MCF 10A (cell line): ENCODE measurements at regions not wholly inside any gene's neighbourhood (a gene's known extent, or its start where the extent isn't known, plus 50 kb on each side); places are given as distances from the start of the nearest gene placed in this dataset.
A peak's percentile ranks its signal among the peaks of the same experiment; 100 is the strongest.

ENCODE experiments used
- BruUV-seq: library from RNA; stranded (reverse); fragments of 400-500 nt; replicated peaks from 2 replicates; lab custom pipeline; 2021; lab: Mats Ljungman, UMichigan
- CTCF ChIA-PET: fragments of 300-600 bp; sonication (Branson Sonifier 250); formaldehyde crosslinking; extraction: SDS; loops from one replicate; lab custom pipeline; 2021; ENCODE audit warnings: antibody characterized with exemption, inconsistent platforms; lab: Yijun Ruan, JAX
- POLR2A ChIA-PET: fragments of 300-600, 350-650 bp; sonication (Branson Sonifier 250); formaldehyde crosslinking; extraction: SDS; loops from one replicate; lab custom pipeline; 2020; ENCODE audit warnings: antibody characterized with exemption, inconsistent platforms; lab: Yijun Ruan, JAX
- DNase-seq: peaks from one replicate; pipeline ENCODE4 v3.0.0-alpha.2; 2018; ENCODE audit not compliant: unreplicated experiment
- H3K27ac Mint-ChIP-seq: one replicate; pipeline ENCODE4 v1.8.0; 2022; ENCODE audit warnings: mild to moderate bottlenecking, low read depth, mixed read lengths; ENCODE audit not compliant: unreplicated experiment
- H3K27me3 Mint-ChIP-seq: one replicate; pipeline ENCODE4 v1.8.0; 2022; ENCODE audit warnings: mixed read lengths; ENCODE audit not compliant: insufficient read depth, unreplicated experiment
- H3K36me3 Mint-ChIP-seq: one replicate; pipeline ENCODE4 v1.8.0; 2022; ENCODE audit warnings: mild to moderate bottlenecking, moderate library complexity, mixed read lengths; ENCODE audit not compliant: insufficient read depth, unreplicated experiment
- H3K4me1 Mint-ChIP-seq: one replicate; pipeline ENCODE4 v1.8.0; 2022; ENCODE audit warnings: mixed read lengths; ENCODE audit not compliant: insufficient read depth, unreplicated experiment
- H3K4me3 Mint-ChIP-seq: one replicate; pipeline ENCODE4 v1.8.0; 2022; ENCODE audit warnings: mild to moderate bottlenecking, moderate library complexity, mixed read lengths; ENCODE audit not compliant: unreplicated experiment
- H3K9me3 Mint-ChIP-seq: one replicate; pipeline ENCODE4 v1.8.0; 2022; ENCODE audit warnings: mixed read lengths; ENCODE audit not compliant: unreplicated experiment
- CTCF ChIP-seq: fragments of 200-600 bp; IDR thresholded peaks from one replicate; pipeline ENCODE4 v1.8.0; 2022; ENCODE audit warnings: antibody characterized with exemption, mild to moderate bottlenecking; ENCODE audit not compliant: unreplicated experiment
- intact Hi-C: fragments of 100-400 bp; cut with micrococcal nuclease; formaldehyde crosslinking; loops from 2 replicates; pipeline ENCODE4 v1.14.1; 2022

- ChIA-PET CTCF (interaction anchor here (0.8 to 1.1 kb wide), 3 partner anchors 12 to 83 kb away, joined by 3 read pairs; no protein-coding TSS in a partner anchor), POLR2A (interaction anchor here (0.6 to 5.9 kb wide), 5 partner anchors 14 to 1221 kb away, joined by 3 to 76 read pairs (median 4); partner anchors contain the start of gene TJP1)
- Mint-ChIP-seq H3K36me3 (peaks cover 7% of the 10 kb centered on the region), H3K4me1 (peaks cover 44% of the 10 kb centered on the region), H3K4me3 (no peak overlapping the region), H3K9me3 (no peaks in the 10 kb centered on the region), H3K27ac (peak overlapping the region; percentile 16), H3K27me3 (no peaks in the 10 kb centered on the region)
- TF ChIP-seq CTCF: no peak
- intact Hi-C loops: loop anchor here (5.0 kb wide), 1 partner anchor 171 kb away; no protein-coding TSS in a partner anchor
- DNase-seq: peak; percentile 63
- BruUV-seq: no TSS peak
Measured at GRCh38 chr15:29937956-29938355, 115.7 kb upstream of the TJP1 start.

GRCh38 chr15:29936353-29937049 lies 114.2 kb upstream of the TJP1 start:
- peaks cover 46% of the 10 kb centered on the region for H3K4me1 Mint-ChIP-seq
- H3K36me3 Mint-ChIP-seq: peaks cover 7% of the 10 kb centered on the region
- BruUV-seq: no TSS peak
- H3K4me3 Mint-ChIP-seq: peak overlapping the region; percentile 20
- peak overlapping the region; percentile 68 for H3K27ac Mint-ChIP-seq
- no peaks in the 10 kb centered on the region for H3K27me3 Mint-ChIP-seq
- ChIA-PET CTCF (interaction anchor here (1.1 to 4.4 kb wide), 2 partner anchors 12 to 15 kb away, joined by 5 to 20 read pairs; no protein-coding TSS in a partner anchor), POLR2A (interaction anchor here (0.6 to 5.9 kb wide), 7 partner anchors 9 to 244 kb away, joined by 3 to 76 read pairs (median 14); partner anchors contain the start of gene TJP1)
- H3K9me3 Mint-ChIP-seq: no peaks in the 10 kb centered on the region
- intact Hi-C loops: loop anchor here (5.0 kb wide), 1 partner anchor 169 kb away; no protein-coding TSS in a partner anchor
- no peak for TF ChIP-seq CTCF
- DNase-seq: peak; percentile 92

GRCh38 chr15:29935296-29936004 lies 113.2 kb upstream of the TJP1 start:
- Mint-ChIP-seq H3K27me3 (no peaks in the 10 kb centered on the region), H3K4me1 (peaks cover 46% of the 10 kb centered on the region), H3K9me3 (no peaks in the 10 kb centered on the region), H3K27ac (peak overlapping the region; percentile 68), H3K36me3 (peaks cover 7% of the 10 kb centered on the region), H3K4me3 (peak overlapping the region; percentile 21)
- no TSS peak for BruUV-seq
- POLR2A ChIA-PET: interaction anchor here (0.6 to 5.9 kb wide), 10 partner anchors 8 to 140 kb away, joined by 3 to 76 read pairs (median 8); partner anchors contain the start of gene TJP1
- intact Hi-C loops: loop anchor here (5.0 kb wide), 1 partner anchor 168 kb away; no protein-coding TSS in a partner anchor
- CTCF ChIA-PET: interaction anchor here (0.6 to 4.4 kb wide), 3 partner anchors 11 to 195 kb away, joined by 3 to 20 read pairs (median 3); no protein-coding TSS in a partner anchor
- no peak for TF ChIP-seq CTCF
- DNase-seq: peak; percentile 48
